ENCODE measurements at regions not wholly inside any gene's neighbourhood (a gene's known extent, or its start where the extent isn't known, plus 50 kb on each side); places are given as distances from the start of the nearest gene placed in this dataset.

GRCh38 chr21:28811860-28812259, 180.8 kb downstream of the LTN1 start:
- no peak for ATAC-seq
- H3K4me1 Mint-ChIP-seq, result no peaks in the 10 kb centered on the region
- H3K4me3 Mint-ChIP-seq, result no peak overlapping the region
- no peak overlapping the region for H3K27ac Mint-ChIP-seq
- DNase-seq, result no peak
- peaks cover 11 to 15% of the 10 kb centered on the region in 2 donors for H3K9me3 Mint-ChIP-seq
- H3K27me3 Mint-ChIP-seq, result no peaks in the 10 kb centered on the region

DNA sequence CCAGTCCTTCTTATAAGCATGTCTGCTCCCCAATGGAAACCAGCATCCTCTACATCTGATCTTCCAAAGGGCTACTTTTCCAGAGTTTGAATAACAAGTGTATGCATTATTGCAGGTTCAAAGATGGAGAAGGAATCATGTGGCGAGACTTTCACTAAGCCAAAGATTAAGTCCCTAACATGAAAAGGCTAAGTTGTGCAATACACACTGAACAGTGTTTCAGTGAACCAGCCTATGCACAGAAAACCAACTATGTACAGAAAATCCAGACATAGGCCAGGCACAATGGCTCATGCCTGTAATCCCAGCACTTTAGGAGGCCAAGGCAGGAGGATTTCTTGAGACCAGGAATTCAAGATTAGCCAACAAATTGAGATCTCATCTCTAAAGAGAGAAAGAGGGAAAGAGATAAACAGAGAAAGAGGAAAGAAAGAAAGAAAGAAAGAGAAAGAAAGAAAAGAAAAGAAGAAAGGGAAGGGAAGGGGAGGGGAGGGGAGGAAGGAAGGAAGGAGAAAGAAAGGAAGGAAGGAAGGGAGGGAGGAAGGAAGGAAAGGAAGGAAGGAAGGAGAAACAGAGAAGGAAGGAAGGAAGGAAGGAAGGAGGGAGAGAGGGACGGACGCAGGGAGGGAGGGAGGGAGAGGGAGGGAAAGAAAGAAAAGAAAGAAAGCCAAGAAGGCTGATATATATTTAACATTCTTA, 181.7 kb downstream of the LTN1 start:
- H3K4me1 Mint-ChIP-seq, result no peaks in the 10 kb centered on the region
- no peak overlapping the region for H3K27ac Mint-ChIP-seq
- no peaks in the 10 kb centered on the region for H3K27me3 Mint-ChIP-seq
- DNase-seq (no peak), ATAC-seq (no peak)
- no peak overlapping the region for H3K4me3 Mint-ChIP-seq
- H3K9me3 Mint-ChIP-seq, result peaks cover 11 to 14% of the 10 kb centered on the region in 2 donors

DNA sequence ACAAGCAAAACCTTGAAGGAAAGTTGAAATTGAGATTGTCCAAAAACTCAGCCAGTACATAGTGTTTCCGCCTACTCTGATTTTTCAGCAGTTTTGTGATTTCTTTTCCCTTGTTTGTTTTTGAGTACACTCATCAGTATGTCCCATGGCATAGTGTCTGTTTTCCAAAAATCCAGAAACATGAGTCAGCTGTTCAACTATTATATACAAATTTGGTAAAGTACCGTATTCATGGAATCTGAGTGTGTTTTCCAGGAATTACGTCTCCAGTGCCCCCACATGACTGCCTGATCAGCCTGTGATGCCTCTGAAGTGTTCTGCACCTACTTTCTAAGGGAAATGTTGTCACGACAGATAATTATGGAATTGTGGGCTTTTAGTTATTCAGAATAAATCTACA, 186.8 kb downstream of the LTN1 start:
- Mint-ChIP-seq H3K9me3 (peaks cover 7 to 11% of the 10 kb centered on the region in 2 donors), H3K4me3 (no peak overlapping the region), H3K27ac (no peak overlapping the region), H3K27me3 (no peaks in the 10 kb centered on the region), H3K4me1 (no peaks in the 10 kb centered on the region)
- DNase-seq (no peak), ATAC-seq (no peak)

DNA sequence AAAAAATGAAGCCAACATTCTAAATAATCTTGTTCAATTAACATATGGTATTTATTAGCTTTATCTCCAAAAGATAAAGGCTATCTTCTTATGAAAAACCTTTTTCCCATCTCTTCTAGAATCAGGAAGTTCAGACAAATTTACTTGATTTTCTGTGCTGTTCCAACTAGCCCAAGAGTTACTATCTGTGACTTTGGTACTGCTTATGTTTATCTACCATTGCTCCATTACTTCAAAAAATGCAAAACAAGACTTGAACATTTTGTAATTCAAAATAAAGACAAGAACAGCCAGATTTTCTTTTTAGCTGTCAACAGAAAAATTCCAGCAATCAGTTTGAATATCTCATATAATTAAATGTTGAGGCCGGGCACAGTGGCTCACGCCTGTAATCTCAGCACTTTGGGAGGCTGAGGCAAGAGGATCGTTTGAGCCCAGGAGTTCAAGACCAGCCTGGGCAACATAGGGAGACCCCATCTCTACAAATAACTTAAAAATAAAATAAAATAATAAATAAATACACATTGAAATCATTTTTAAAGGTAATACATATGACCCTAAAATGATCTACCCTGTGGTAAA, 188.5 kb downstream of the LTN1 start:
- Mint-ChIP-seq H3K27ac (no peak overlapping the region), H3K9me3 (peaks cover 7 to 11% of the 10 kb centered on the region in 2 donors), H3K27me3 (no peaks in the 10 kb centered on the region), H3K4me1 (no peaks in the 10 kb centered on the region), H3K4me3 (no peak overlapping the region)
- no peak for ATAC-seq
- no peak for DNase-seq

GRCh38 chr21:28801906-28802305, 190.8 kb downstream of the LTN1 start:
- no peak for ATAC-seq
- Mint-ChIP-seq H3K4me3 (no peak overlapping the region), H3K27me3 (no peaks in the 10 kb centered on the region), H3K27ac (no peak overlapping the region), H3K4me1 (no peaks in the 10 kb centered on the region), H3K9me3 (no peaks in the 10 kb centered on the region)
- no peak for DNase-seq

DNA sequence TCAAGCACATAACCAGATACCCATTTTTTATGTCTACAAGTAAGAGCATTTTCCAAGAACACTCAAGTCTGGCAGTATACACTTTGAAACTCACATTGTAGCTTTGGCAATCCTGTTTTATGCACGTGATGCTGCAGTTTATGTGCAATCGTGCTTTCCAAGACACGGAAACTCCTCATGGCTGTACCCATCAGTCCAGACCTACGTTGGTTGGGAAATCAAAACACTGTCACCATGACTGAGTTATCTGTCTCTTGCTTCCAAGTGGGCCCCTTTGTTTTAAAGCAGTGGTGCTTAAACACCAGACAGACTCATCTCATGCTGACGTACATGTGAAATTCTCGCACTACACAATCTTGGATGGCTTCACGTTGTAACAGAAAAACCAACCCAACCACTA, 192.8 kb downstream of the LTN1 start:
- H3K9me3 Mint-ChIP-seq, result no peaks in the 10 kb centered on the region
- no peak for ATAC-seq
- no peaks in the 10 kb centered on the region for H3K27me3 Mint-ChIP-seq
- DNase-seq, result no peak
- no peak overlapping the region for H3K4me3 Mint-ChIP-seq
- H3K27ac Mint-ChIP-seq, result no peak overlapping the region
- no peaks in the 10 kb centered on the region for H3K4me1 Mint-ChIP-seq

DNA sequence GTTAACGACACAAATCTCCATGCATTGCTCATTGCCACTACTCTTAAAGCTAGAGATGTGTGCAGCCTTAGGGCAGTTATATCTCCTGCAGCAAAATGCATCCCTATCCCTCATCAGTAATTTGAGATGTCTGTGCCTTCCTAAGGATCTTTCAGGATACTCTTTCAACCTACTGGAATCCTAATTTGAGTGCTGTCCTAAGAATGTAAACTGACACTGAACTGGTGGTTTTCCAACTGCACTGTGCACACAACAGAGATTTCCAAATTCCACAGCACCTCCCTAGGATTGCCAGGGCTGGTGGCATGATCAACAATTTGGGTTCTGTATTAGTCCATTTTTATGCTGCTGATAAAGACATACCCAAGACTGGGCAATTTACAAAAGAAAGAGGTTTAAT, 193.9 kb downstream of the LTN1 start:
- no peak overlapping the region for H3K27ac Mint-ChIP-seq
- H3K27me3 Mint-ChIP-seq, result no peaks in the 10 kb centered on the region
- no peaks in the 10 kb centered on the region for H3K9me3 Mint-ChIP-seq
- no peak overlapping the region for H3K4me3 Mint-ChIP-seq
- no peaks in the 10 kb centered on the region for H3K4me1 Mint-ChIP-seq
- ATAC-seq, result no peak
- DNase-seq, result no peak

DNA sequence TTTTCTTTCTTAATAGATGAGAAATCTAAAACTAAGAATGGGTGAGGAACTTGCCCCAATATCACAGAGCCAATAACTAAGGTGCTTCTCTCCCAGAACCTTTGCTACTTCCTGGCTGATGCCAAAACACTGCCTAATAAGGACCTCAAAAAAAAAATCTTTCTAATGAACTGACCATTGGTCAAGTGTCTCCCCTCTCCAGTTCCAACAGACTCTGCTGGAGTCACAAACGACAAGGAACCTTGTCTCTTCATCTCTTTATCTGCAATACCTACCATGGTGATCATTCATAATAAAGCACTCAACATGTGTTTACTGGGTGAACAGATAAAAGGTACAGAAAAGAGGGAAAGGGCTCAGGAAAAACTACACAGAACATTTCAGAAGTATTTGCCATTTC, 197.4 kb downstream of the LTN1 start:
- Mint-ChIP-seq H3K4me1 (peaks cover 14% of the 10 kb centered on the region), H3K9me3 (peaks cover 0 to 8% of the 10 kb centered on the region in 2 donors), H3K4me3 (no peak overlapping the region), H3K27me3 (no peaks in the 10 kb centered on the region), H3K27ac (no peak overlapping the region)
- ATAC-seq, result no peak
- no peak for DNase-seq

GRCh38 chr21:28794371-28794851, 198.3 kb downstream of the LTN1 start:
- Mint-ChIP-seq H3K27ac (no peak overlapping the region), H3K9me3 (peaks cover 0 to 8% of the 10 kb centered on the region in 2 donors), H3K4me3 (no peak overlapping the region), H3K27me3 (no peaks in the 10 kb centered on the region), H3K4me1 (peaks cover 14% of the 10 kb centered on the region)
- no peak for DNase-seq
- no peak for ATAC-seq

DNA sequence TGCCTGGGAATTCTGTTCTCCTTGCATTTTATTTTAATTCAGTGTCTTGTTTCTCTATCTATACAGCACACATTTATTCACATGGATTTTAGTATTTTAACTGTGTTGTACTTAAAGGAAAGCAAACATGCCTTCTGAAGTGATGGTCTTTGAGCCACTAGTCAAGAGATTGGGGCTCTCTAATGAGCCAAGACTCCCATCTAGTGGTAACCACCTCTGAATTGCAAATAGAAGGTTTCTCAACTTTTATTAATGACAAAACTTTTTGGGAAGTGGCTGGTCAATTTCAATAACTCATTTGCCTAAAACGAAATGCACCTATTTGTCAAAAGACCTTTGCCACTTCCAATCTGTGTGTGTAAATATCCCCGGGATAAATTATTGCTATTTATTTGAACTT, 199.6 kb downstream of the LTN1 start:
- H3K27ac Mint-ChIP-seq, result no peak overlapping the region
- peaks cover 14% of the 10 kb centered on the region for H3K4me1 Mint-ChIP-seq
- ATAC-seq, result no peak
- no peak for DNase-seq
- H3K27me3 Mint-ChIP-seq, result no peaks in the 10 kb centered on the region
- H3K9me3 Mint-ChIP-seq, result peaks cover 0 to 8% of the 10 kb centered on the region in 2 donors
- no peak overlapping the region for H3K4me3 Mint-ChIP-seq

- Mint-ChIP-seq H3K4me1 (peaks cover 14% of the 10 kb centered on the region), H3K27ac (no peak overlapping the region), H3K4me3 (no peak overlapping the region), H3K9me3 (peaks cover 4 to 8% of the 10 kb centered on the region in 2 donors), H3K27me3 (no peaks in the 10 kb centered on the region)
- ATAC-seq, result no peak
- peak in 1 of 2 donors; percentile 27 for DNase-seq
Measured at GRCh38 chr21:28791595-28792282, 200.9 kb downstream of the LTN1 start.

DNA sequence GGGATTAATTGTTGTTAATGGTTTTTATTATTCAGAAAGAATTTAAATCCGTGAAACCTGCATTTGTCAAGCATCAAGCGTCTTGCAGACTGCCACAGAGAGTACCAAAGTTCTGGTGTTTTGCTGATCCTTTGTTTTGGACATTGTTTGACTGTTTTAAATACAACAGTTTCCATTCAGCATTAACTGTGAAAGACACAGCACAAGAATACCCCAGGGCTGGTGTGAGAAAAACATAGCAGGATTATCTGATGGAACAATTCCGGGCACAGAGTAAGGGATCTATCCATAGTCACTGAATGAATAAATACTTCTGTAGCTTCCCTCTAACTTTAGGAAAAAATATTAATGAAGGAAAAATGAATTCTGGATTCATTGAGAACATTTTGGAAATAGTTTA, 202.3 kb downstream of the LTN1 start:
- ATAC-seq (no peak), DNase-seq (no peak)
- Mint-ChIP-seq H3K9me3 (peaks cover 11 to 12% of the 10 kb centered on the region in 2 donors), H3K27ac (no peak overlapping the region), H3K4me1 (peaks cover 14% of the 10 kb centered on the region), H3K27me3 (no peaks in the 10 kb centered on the region), H3K4me3 (no peak overlapping the region)

DNA sequence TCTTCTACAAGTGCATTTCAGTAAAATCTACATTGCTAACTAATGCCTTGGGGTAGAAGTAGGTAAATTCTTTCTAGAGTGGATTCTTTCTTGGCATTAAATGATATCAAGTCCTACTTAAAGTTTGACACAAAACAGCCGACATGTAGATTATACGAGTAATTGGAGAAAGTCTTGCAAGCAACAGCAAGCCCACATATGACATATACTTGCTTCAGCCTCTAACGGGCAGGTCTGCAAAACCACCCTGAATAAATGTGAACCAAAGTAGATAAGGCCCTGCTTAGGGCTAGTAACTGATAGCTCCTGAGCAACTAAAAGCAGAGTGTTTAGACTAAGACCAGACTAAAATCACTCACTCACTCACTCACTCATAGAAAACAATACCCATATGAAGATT, 203.2 kb downstream of the LTN1 start:
- Mint-ChIP-seq H3K27me3 (no peaks in the 10 kb centered on the region), H3K9me3 (peaks cover 13 to 18% of the 10 kb centered on the region in 2 donors), H3K4me3 (no peak overlapping the region), H3K4me1 (peaks cover 14% of the 10 kb centered on the region), H3K27ac (no peak overlapping the region)
- no peak for ATAC-seq
- DNase-seq, result no peak

- Mint-ChIP-seq H3K27ac (no peak overlapping the region), H3K27me3 (no peaks in the 10 kb centered on the region), H3K4me3 (no peak overlapping the region), H3K4me1 (peaks cover 14% of the 10 kb centered on the region), H3K9me3 (peaks cover 13 to 18% of the 10 kb centered on the region in 2 donors)
- DNase-seq (no peak), ATAC-seq (no peak)
Measured at GRCh38 chr21:28788030-28788429, 204.6 kb downstream of the LTN1 start.

GRCh38 chr21:28783641-28784185, 209.0 kb downstream of the LTN1 start:
- ATAC-seq (no peak), DNase-seq (no peak)
- Mint-ChIP-seq H3K4me3 (no peak overlapping the region), H3K4me1 (no peaks in the 10 kb centered on the region), H3K27ac (no peak overlapping the region), H3K9me3 (peaks cover 10 to 13% of the 10 kb centered on the region in 2 donors), H3K27me3 (no peaks in the 10 kb centered on the region)
